Activated B cell treated with CpG ODN at 0.5 μM for 24 hours (primary cell): ENCODE measurements at regions not wholly inside any gene's neighbourhood (a gene's known extent, or its start where the extent isn't known, plus 50 kb on each side); places are given as distances from the start of the nearest gene placed in this dataset.

ENCODE experiments used
- ATAC-seq: fragments of 200-7000 bp; cut with Tn5 transposase; one replicate; pipeline ENCODE4 v1.10.0; 2021; ENCODE audit warnings: low read depth, mild to moderate bottlenecking, moderate library complexity
- CTCF ChIA-PET: fragments of 350-600 bp; sonication (Branson Sonifier 250); formaldehyde crosslinking; loops from one replicate; lab custom pipeline; 2021; ENCODE audit warnings: antibody characterized with exemption; lab: Charles Lee
- POLR2A ChIA-PET: fragments of 350-600 bp; sonication (Branson Sonifier 250); formaldehyde crosslinking; loops from one replicate; lab custom pipeline; 2021; ENCODE audit warnings: antibody characterized with exemption; lab: Charles Lee
- DNase-seq: peaks from one replicate; pipeline ENCODE4 v3.0.0; 2022
- H3K27ac Mint-ChIP-seq: one replicate; pipeline ENCODE4 v1.8.0; 2020; ENCODE audit warnings: mixed read lengths
- H3K27me3 Mint-ChIP-seq: one replicate; pipeline ENCODE4 v1.8.0; 2021; ENCODE audit warnings: mixed read lengths
- H3K36me3 Mint-ChIP-seq: one replicate; pipeline ENCODE4 v1.8.0; 2021; ENCODE audit warnings: low read depth, mixed read lengths
- H3K4me1 Mint-ChIP-seq: one replicate; pipeline ENCODE4 v1.8.0; 2021; ENCODE audit warnings: mixed read lengths
- H3K4me3 Mint-ChIP-seq: one replicate; pipeline ENCODE4 v1.8.0; 2020; ENCODE audit warnings: mild to moderate bottlenecking, mixed read lengths
- H3K9me3 Mint-ChIP-seq: one replicate; pipeline ENCODE4 v1.8.0; 2020; ENCODE audit warnings: mixed read lengths
- CTCF ChIP-seq: fragments of 200-600 bp; IDR thresholded peaks from one replicate; pipeline ENCODE4 v1.8.0; 2022; ENCODE audit warnings: antibody characterized with exemption, mild to moderate bottlenecking
- intact Hi-C: fragments of 100-400 bp; cut with micrococcal nuclease; formaldehyde crosslinking; loops from one replicate; pipeline ENCODE4 v1.15.1; 2024

DNA sequence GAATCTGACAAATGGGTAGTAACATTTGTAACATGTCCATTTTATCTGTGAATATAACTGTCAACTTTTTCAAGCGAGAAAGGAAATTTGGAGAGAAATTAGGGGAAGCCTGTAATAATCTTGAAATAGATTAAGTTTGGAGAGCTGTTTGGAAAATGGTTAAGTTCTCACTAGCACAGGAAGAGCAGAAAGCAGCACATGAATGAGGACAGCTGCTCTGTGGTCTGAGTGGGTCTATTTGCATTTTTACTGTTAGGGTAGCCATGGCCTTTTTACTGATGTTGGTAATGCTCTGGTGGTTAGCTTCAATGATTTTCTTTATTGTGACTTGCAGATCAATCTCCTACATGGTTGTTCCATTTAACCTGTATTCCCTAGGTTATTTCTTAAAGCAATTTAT lies 144.5 kb upstream of the GDNF start:
- POLR2A ChIA-PET, result no interaction called here
- no peaks in the 10 kb centered on the region for H3K27me3 Mint-ChIP-seq
- H3K27ac Mint-ChIP-seq, result no peak overlapping the region
- no peaks in the 10 kb centered on the region for H3K4me1 Mint-ChIP-seq
- CTCF ChIA-PET, result no interaction called here
- peaks cover 6% of the 10 kb centered on the region for H3K9me3 Mint-ChIP-seq
- H3K4me3 Mint-ChIP-seq, result no peak overlapping the region
- intact Hi-C loops, result no loop called here
- DNase-seq, result no peak
- H3K36me3 Mint-ChIP-seq, result no peaks in the 10 kb centered on the region
- ATAC-seq, result no peak
- TF ChIP-seq CTCF, result no peak

GRCh38 chr5:37983463-37983862 lies 143.6 kb upstream of the GDNF start:
- Mint-ChIP-seq H3K9me3 (peaks cover 8% of the 10 kb centered on the region), H3K4me1 (no peaks in the 10 kb centered on the region), H3K4me3 (no peak overlapping the region), H3K27ac (no peak overlapping the region), H3K27me3 (no peaks in the 10 kb centered on the region), H3K36me3 (no peaks in the 10 kb centered on the region)
- no peak for TF ChIP-seq CTCF
- intact Hi-C loops, result no loop called here
- ChIA-PET CTCF (no interaction called here), POLR2A (no interaction called here)
- ATAC-seq (no peak), DNase-seq (no peak)

GRCh38 chr5:37979559-37979958 lies 139.7 kb upstream of the GDNF start:
- TF ChIP-seq CTCF, result no peak
- Mint-ChIP-seq H3K9me3 (peaks cover 12% of the 10 kb centered on the region), H3K27ac (no peak overlapping the region), H3K4me1 (no peaks in the 10 kb centered on the region), H3K36me3 (no peaks in the 10 kb centered on the region), H3K27me3 (no peaks in the 10 kb centered on the region), H3K4me3 (no peak overlapping the region)
- POLR2A ChIA-PET, result no interaction called here
- DNase-seq (no peak), ATAC-seq (no peak)
- CTCF ChIA-PET, result no interaction called here
- intact Hi-C loops, result no loop called here

DNA sequence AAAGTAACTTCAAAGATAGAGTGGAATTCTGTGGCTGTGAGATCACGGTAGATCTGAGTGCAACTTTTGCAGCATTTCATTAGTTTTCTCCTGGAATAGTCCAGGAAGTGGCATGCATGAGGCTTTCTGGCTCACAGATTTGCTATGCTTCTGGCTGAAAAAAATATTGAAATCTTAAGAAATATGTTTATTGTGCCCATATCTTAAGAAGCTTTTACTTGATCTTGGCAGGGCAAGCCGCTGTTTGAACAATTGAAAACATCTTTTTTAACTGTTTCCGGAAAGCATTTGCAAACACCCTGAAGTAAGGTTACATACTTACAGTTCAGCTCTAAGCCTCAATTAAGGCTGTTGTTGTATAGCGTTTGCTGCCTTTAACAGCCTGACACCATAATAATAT lies 135.7 kb upstream of the GDNF start:
- no peaks in the 10 kb centered on the region for H3K36me3 Mint-ChIP-seq
- intact Hi-C loops, result no loop called here
- H3K4me1 Mint-ChIP-seq, result no peaks in the 10 kb centered on the region
- TF ChIP-seq CTCF, result no peak
- no peaks in the 10 kb centered on the region for H3K27me3 Mint-ChIP-seq
- no peak overlapping the region for H3K4me3 Mint-ChIP-seq
- ChIA-PET POLR2A (no interaction called here), CTCF (no interaction called here)
- DNase-seq, result no peak
- no peak for ATAC-seq
- H3K27ac Mint-ChIP-seq, result no peak overlapping the region
- H3K9me3 Mint-ChIP-seq, result peaks cover 8% of the 10 kb centered on the region

DNA sequence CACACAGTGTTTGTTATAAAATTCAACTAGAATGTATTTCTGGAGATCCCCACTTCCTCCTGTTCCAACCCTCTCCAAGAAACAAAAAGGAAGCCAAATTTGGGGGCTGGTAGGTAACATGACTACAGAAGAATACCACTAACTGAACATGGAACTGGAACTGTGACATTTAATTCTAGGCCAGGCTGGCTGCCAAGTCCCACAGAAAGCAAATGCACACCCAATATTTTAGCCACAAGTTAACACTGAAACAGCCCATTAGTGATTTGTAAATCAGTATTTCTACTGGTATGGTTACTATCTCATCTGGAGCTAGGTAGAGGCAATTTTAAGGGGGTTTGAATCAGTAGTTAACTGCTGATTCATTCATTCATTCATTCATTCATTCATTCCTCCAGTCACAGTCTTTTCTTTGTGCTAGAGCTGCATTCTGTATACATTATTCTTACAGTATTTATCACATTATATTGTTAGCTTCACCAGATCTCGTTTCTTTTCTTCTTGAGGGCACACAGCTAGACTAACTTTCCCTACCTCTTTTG lies 131.7 kb upstream of the GDNF start:
- POLR2A ChIA-PET, result no interaction called here
- H3K9me3 Mint-ChIP-seq, result no peaks in the 10 kb centered on the region
- DNase-seq (no peak), ATAC-seq (no peak)
- H3K4me3 Mint-ChIP-seq, result no peak overlapping the region
- TF ChIP-seq CTCF, result no peak
- no peaks in the 10 kb centered on the region for H3K4me1 Mint-ChIP-seq
- H3K27ac Mint-ChIP-seq, result no peak overlapping the region
- no peaks in the 10 kb centered on the region for H3K36me3 Mint-ChIP-seq
- intact Hi-C loops, result no loop called here
- CTCF ChIA-PET, result no interaction called here
- no peaks in the 10 kb centered on the region for H3K27me3 Mint-ChIP-seq
